ENCODE measurements at regions not wholly inside any gene's neighbourhood (a gene's known extent, or its start where the extent isn't known, plus 50 kb on each side); places are given as distances from the start of the nearest gene placed in this dataset.

DNA sequence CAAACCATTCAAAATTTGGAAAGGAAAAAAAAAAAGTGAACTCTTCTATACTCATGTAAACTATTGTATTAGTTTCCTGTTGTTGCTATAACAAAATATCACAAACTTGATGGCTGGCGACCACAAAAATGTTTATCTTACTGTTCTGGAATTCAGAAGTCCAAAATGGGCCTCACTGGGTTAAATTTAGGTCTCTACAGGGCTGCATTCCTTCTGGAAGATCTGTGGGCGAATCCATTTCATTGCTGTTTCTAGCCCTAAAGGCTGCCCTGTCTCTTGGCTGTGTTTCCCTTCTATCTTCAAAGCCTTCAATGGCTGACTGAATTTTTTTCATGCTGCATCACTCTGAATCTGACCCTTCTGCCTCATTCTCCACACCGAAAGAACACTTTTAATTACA is 105.1 kb upstream of the NAV3 start:
- H3K9me3 Mint-ChIP-seq: peaks cover 5 to 15% (median 5%) of the 10 kb centered on the region in 3 donors
- Histone ChIP-seq H3K36me3 (ENCODE audit: control insufficient read depth in 2 of 2, extremely low read depth in 1 of 2, insufficient read depth in 1 of 2, low read length in 1 of 2) (no peaks in the 10 kb centered on the region), H3K4me1 (ENCODE audit: control insufficient read depth in 1 of 2, extremely low read depth in 1 of 2, insufficient read depth in 2 of 2, low read length in 2 of 2) (no peaks in the 10 kb centered on the region), H3K9me3 (no peaks in the 10 kb centered on the region), H3K27me3 (replicated peaks in 1 of 2; ENCODE audit: control insufficient read depth in 2 of 2, extremely low read depth in 1 of 2, insufficient read depth in 2 of 2, low read length in 1 of 2) (no peaks in the 10 kb centered on the region), H3K4me3 (ENCODE audit: control insufficient read depth in 1 of 2, extremely low read depth in 1 of 2, low read length in 1 of 2) (no peak overlapping the region), H3K27ac (ENCODE audit: low read length) (no peak overlapping the region)
- ChIA-PET POLR2A (no interaction called here), CTCF (no interaction called here)
- no peak overlapping the region for H3K27ac Mint-ChIP-seq
- 41% methylated on average over 2 of the region's 3 CpGs for WGBS (ENCODE audit: insufficient coverage)
- no peak for ATAC-seq (replicated peaks in 1 of 4)
- H3K4me1 Mint-ChIP-seq: no peaks in the 10 kb centered on the region
- no peak overlapping the region for H3K4me3 Mint-ChIP-seq
- H3K27me3 Mint-ChIP-seq: no peaks in the 10 kb centered on the region
- no peak for DNase-seq
- H3K36me3 Mint-ChIP-seq: no peaks in the 10 kb centered on the region

DNA sequence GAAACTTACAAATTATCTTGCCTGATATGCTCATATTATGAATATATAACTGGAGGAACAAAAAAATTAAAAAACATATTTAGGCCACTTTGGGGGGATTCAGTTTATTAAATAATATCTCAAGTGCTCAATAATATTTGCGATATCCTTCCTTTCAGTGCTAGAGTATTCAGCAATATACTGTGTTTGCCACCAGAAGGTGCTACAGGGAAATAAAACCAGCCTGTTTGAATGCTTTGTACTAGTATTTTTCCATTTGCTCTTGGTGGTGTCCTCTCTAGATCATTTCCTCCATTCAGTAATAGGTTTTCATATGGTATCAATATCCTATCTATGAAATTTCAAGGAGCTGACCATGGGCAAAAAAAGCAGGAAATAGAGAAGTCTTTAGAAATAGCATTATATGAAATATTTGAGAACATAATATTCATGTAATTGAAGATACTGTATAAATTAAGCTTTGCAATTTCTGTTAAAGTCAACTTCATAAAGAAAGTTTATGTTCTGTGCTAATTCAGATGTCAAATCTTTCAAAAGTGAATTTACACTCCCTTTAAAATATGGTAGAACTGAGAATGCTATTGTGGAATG is 106.2 kb upstream of the NAV3 start:
- H3K27ac Mint-ChIP-seq: no peak overlapping the region
- DNase-seq (no peak), ATAC-seq (replicated peaks in 1 of 4) (no peak)
- no peak overlapping the region for H3K4me3 Mint-ChIP-seq
- H3K27me3 ChIP-seq (replicated peaks in 1 of 2; ENCODE audit: control insufficient read depth in 2 of 2, extremely low read depth in 1 of 2, insufficient read depth in 2 of 2, low read length in 1 of 2): no peaks in the 10 kb centered on the region
- H3K9me3 ChIP-seq: no peaks in the 10 kb centered on the region
- no peaks in the 10 kb centered on the region for H3K4me1 ChIP-seq (ENCODE audit: control insufficient read depth in 1 of 2, extremely low read depth in 1 of 2, insufficient read depth in 2 of 2, low read length in 2 of 2)
- no peaks in the 10 kb centered on the region for H3K36me3 Mint-ChIP-seq
- H3K36me3 ChIP-seq (ENCODE audit: control insufficient read depth in 2 of 2, extremely low read depth in 1 of 2, insufficient read depth in 1 of 2, low read length in 1 of 2): no peaks in the 10 kb centered on the region
- WGBS (ENCODE audit: insufficient coverage): no CpG with 5 or more reads among the region's 1 CpG
- H3K9me3 Mint-ChIP-seq: peaks cover 5 to 15% (median 6%) of the 10 kb centered on the region in 3 donors
- ChIA-PET POLR2A (no interaction called here), CTCF (no interaction called here)
- no peak overlapping the region for H3K27ac ChIP-seq (ENCODE audit: low read length)
- no peaks in the 10 kb centered on the region for H3K4me1 Mint-ChIP-seq
- H3K4me3 ChIP-seq (ENCODE audit: control insufficient read depth in 1 of 2, extremely low read depth in 1 of 2, low read length in 1 of 2): no peak overlapping the region
- H3K27me3 Mint-ChIP-seq: no peaks in the 10 kb centered on the region

- no peaks in the 10 kb centered on the region for H3K4me1 ChIP-seq (ENCODE audit: control insufficient read depth in 1 of 2, extremely low read depth in 1 of 2, insufficient read depth in 2 of 2, low read length in 2 of 2)
- no peak overlapping the region for H3K4me3 ChIP-seq (ENCODE audit: control insufficient read depth in 1 of 2, extremely low read depth in 1 of 2, low read length in 1 of 2)
- H3K27me3 ChIP-seq (replicated peaks in 1 of 2; ENCODE audit: control insufficient read depth in 2 of 2, extremely low read depth in 1 of 2, insufficient read depth in 2 of 2, low read length in 1 of 2): no peaks in the 10 kb centered on the region
- POLR2A ChIA-PET: no interaction called here
- no peaks in the 10 kb centered on the region for H3K9me3 ChIP-seq
- Mint-ChIP-seq H3K27me3 (no peaks in the 10 kb centered on the region), H3K4me3 (no peak overlapping the region), H3K27ac (no peak overlapping the region), H3K9me3 (peaks cover 5 to 11% (median 9%) of the 10 kb centered on the region in 3 donors), H3K4me1 (no peaks in the 10 kb centered on the region), H3K36me3 (no peaks in the 10 kb centered on the region)
- no peaks in the 10 kb centered on the region for H3K36me3 ChIP-seq (ENCODE audit: control insufficient read depth in 2 of 2, extremely low read depth in 1 of 2, insufficient read depth in 1 of 2, low read length in 1 of 2)
- DNase-seq (no peak), ATAC-seq (replicated peaks in 1 of 4) (no peak)
- CTCF ChIA-PET: no interaction called here
- no peak overlapping the region for H3K27ac ChIP-seq (ENCODE audit: low read length)
Observed at GRCh38 chr12:77723308-77723707, 107.4 kb upstream of the NAV3 start.

DNA sequence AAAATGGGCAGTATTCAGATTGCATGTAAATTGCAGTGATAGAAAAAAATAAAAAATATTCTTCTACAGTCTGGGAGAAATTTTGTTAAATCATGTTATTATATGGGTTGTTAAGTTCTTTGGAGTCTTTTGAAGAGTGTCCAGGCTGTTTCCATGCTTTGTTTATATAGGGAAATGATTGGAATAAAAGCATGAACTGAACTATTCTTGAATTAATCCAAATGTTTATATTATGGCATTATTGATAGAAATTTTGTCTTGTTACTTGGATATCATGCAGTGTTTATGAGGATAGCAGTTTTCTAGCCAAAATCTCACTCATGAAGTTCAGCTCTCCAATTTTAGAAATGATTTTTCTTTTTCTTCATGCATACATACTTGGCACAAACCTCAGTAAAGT is 108.2 kb upstream of the NAV3 start:
- DNase-seq (no peak), ATAC-seq (replicated peaks in 1 of 4) (no peak)
- H3K36me3 ChIP-seq (ENCODE audit: control insufficient read depth in 2 of 2, extremely low read depth in 1 of 2, insufficient read depth in 1 of 2, low read length in 1 of 2): no peaks in the 10 kb centered on the region
- Mint-ChIP-seq H3K4me3 (no peak overlapping the region), H3K27me3 (no peaks in the 10 kb centered on the region), H3K4me1 (no peaks in the 10 kb centered on the region), H3K36me3 (no peaks in the 10 kb centered on the region), H3K9me3 (peaks cover 5 to 11% (median 7%) of the 10 kb centered on the region in 3 donors), H3K27ac (no peak overlapping the region)
- no peaks in the 10 kb centered on the region for H3K27me3 ChIP-seq (replicated peaks in 1 of 2; ENCODE audit: control insufficient read depth in 2 of 2, extremely low read depth in 1 of 2, insufficient read depth in 2 of 2, low read length in 1 of 2)
- ChIA-PET POLR2A (no interaction called here), CTCF (no interaction called here)
- H3K27ac ChIP-seq (ENCODE audit: low read length): no peak overlapping the region
- H3K9me3 ChIP-seq: no peaks in the 10 kb centered on the region
- H3K4me3 ChIP-seq (ENCODE audit: control insufficient read depth in 1 of 2, extremely low read depth in 1 of 2, low read length in 1 of 2): no peak overlapping the region
- no peaks in the 10 kb centered on the region for H3K4me1 ChIP-seq (ENCODE audit: control insufficient read depth in 1 of 2, extremely low read depth in 1 of 2, insufficient read depth in 2 of 2, low read length in 2 of 2)

DNA sequence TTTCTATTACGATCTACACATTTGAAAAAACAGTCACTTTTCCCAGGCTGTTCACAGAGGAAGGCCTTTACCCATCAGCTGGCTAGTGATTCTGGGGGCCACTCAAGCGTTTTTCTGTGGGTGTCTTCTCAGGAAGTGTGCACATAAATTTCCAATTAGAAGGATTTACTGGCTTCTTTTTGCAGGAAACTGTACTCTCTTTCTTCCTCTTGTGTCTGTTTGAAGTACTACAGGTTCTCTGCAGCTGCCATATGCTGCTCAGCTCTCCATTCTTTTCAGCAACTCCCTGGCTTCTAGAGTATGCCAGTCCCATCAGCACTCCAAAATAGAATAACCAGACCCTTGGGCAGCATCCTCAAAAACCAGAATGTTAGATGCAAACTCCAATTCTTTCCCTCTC is 110.4 kb upstream of the NAV3 start:
- no peaks in the 10 kb centered on the region for H3K4me1 Mint-ChIP-seq
- ChIA-PET CTCF (no interaction called here), POLR2A (no interaction called here)
- Histone ChIP-seq H3K27ac (ENCODE audit: low read length) (no peak overlapping the region), H3K27me3 (replicated peaks in 1 of 2; ENCODE audit: control insufficient read depth in 2 of 2, extremely low read depth in 1 of 2, insufficient read depth in 2 of 2, low read length in 1 of 2) (no peaks in the 10 kb centered on the region), H3K9me3 (no peaks in the 10 kb centered on the region), H3K36me3 (ENCODE audit: control insufficient read depth in 2 of 2, extremely low read depth in 1 of 2, insufficient read depth in 1 of 2, low read length in 1 of 2) (no peaks in the 10 kb centered on the region), H3K4me3 (ENCODE audit: control insufficient read depth in 1 of 2, extremely low read depth in 1 of 2, low read length in 1 of 2) (no peak overlapping the region), H3K4me1 (ENCODE audit: control insufficient read depth in 1 of 2, extremely low read depth in 1 of 2, insufficient read depth in 2 of 2, low read length in 2 of 2) (no peaks in the 10 kb centered on the region)
- DNase-seq (no peak), ATAC-seq (replicated peaks in 1 of 4) (no peak)
- no peak overlapping the region for H3K4me3 Mint-ChIP-seq
- peaks cover 0 to 4% (median 3%) of the 10 kb centered on the region in 3 donors for H3K9me3 Mint-ChIP-seq
- no peaks in the 10 kb centered on the region for H3K27me3 Mint-ChIP-seq
- WGBS (ENCODE audit: insufficient coverage): no CpG with 5 or more reads among the region's 2 CpGs
- H3K36me3 Mint-ChIP-seq: no peaks in the 10 kb centered on the region
- no peak overlapping the region for H3K27ac Mint-ChIP-seq

DNA sequence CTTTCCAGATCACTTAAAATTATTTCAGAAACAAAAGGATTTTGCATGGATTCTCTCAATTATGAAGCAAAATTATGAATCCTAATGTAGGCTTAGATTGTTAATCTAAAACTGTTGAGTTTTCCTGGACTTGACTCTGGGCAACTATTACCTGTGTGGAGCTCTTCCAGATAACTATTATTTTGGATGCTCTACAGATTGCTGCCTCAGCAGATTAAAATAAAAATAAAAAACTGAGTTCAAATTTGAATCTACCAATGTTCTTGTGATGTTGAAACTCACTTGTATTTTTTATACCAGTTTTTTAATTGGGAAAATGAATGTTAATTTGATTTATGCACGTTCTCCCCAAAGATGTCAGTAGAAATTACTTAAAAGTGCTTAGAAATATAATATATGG is 120.5 kb upstream of the NAV3 start:
- H3K4me3 Mint-ChIP-seq: no peak overlapping the region
- H3K9me3 Mint-ChIP-seq: peaks cover 0 to 14% (median 3%) of the 10 kb centered on the region in 3 donors
- ChIA-PET POLR2A (no interaction called here), CTCF (interaction anchor here in 1 of 2 donors (0.6 kb wide), 1 partner anchor 168 kb away, joined by 3 read pairs; no protein-coding TSS in a partner anchor)
- H3K27me3 Mint-ChIP-seq: no peaks in the 10 kb centered on the region
- Histone ChIP-seq H3K27me3 (replicated peaks in 1 of 2; ENCODE audit: control insufficient read depth in 2 of 2, extremely low read depth in 1 of 2, insufficient read depth in 2 of 2, low read length in 1 of 2) (no peaks in the 10 kb centered on the region), H3K27ac (ENCODE audit: low read length) (no peak overlapping the region), H3K9me3 (no peaks in the 10 kb centered on the region), H3K4me3 (ENCODE audit: control insufficient read depth in 1 of 2, extremely low read depth in 1 of 2, low read length in 1 of 2) (no peak overlapping the region), H3K4me1 (ENCODE audit: control insufficient read depth in 1 of 2, extremely low read depth in 1 of 2, insufficient read depth in 2 of 2, low read length in 2 of 2) (no peaks in the 10 kb centered on the region), H3K36me3 (ENCODE audit: control insufficient read depth in 2 of 2, extremely low read depth in 1 of 2, insufficient read depth in 1 of 2, low read length in 1 of 2) (no peaks in the 10 kb centered on the region)
- ATAC-seq (replicated peaks in 1 of 4): no peak
- DNase-seq: no peak
- no peaks in the 10 kb centered on the region for H3K36me3 Mint-ChIP-seq
- no peak overlapping the region for H3K27ac Mint-ChIP-seq
- WGBS (ENCODE audit: insufficient coverage): no CpG with 5 or more reads among the region's 1 CpG
- no peaks in the 10 kb centered on the region for H3K4me1 Mint-ChIP-seq

GRCh38 chr12:77697126-77697525 is 133.6 kb upstream of the NAV3 start:
- Mint-ChIP-seq H3K36me3 (no peaks in the 10 kb centered on the region), H3K4me1 (no peaks in the 10 kb centered on the region), H3K9me3 (peaks cover 2 to 10% (median 5%) of the 10 kb centered on the region in 3 donors), H3K27me3 (no peaks in the 10 kb centered on the region), H3K27ac (no peak overlapping the region), H3K4me3 (no peak overlapping the region)
- ChIA-PET POLR2A (no interaction called here), CTCF (no interaction called here)
- Histone ChIP-seq H3K4me1 (ENCODE audit: control insufficient read depth in 1 of 2, extremely low read depth in 1 of 2, insufficient read depth in 2 of 2, low read length in 2 of 2) (no peaks in the 10 kb centered on the region), H3K36me3 (ENCODE audit: control insufficient read depth in 2 of 2, extremely low read depth in 1 of 2, insufficient read depth in 1 of 2, low read length in 1 of 2) (no peaks in the 10 kb centered on the region), H3K27me3 (replicated peaks in 1 of 2; ENCODE audit: control insufficient read depth in 2 of 2, extremely low read depth in 1 of 2, insufficient read depth in 2 of 2, low read length in 1 of 2) (no peaks in the 10 kb centered on the region), H3K9me3 (no peaks in the 10 kb centered on the region), H3K27ac (ENCODE audit: low read length) (no peak overlapping the region), H3K4me3 (ENCODE audit: control insufficient read depth in 1 of 2, extremely low read depth in 1 of 2, low read length in 1 of 2) (no peak overlapping the region)
- DNase-seq (no peak), ATAC-seq (replicated peaks in 1 of 4) (no peak)
- no CpG with 5 or more reads among the region's 1 CpG for WGBS (ENCODE audit: insufficient coverage)

Data from T-cell (primary cell).